HepG2 (cell line): ENCODE measurements at regions not wholly inside any gene's neighbourhood (a gene's known extent, or its start where the extent isn't known, plus 50 kb on each side); places are given as distances from the start of the nearest gene placed in this dataset.

ENCODE experiments used
- AGO2 ChIP-seq: fragments of 200-400 bp; formaldehyde crosslinking; optimal IDR thresholded peaks from 2 replicates; pipeline ENCODE3; 2017; ENCODE audit warnings: mild to moderate bottlenecking, low read depth, low read length, moderate library complexity
- ARID2 ChIP-seq: sonication (generic); formaldehyde crosslinking; IDR thresholded peaks from 2 replicates; pipeline ENCODE4 v1.8.1; 2022; ENCODE audit warnings: mild to moderate bottlenecking, missing genetic modification reagents, borderline replicate concordance
- CEBPG ChIP-seq: IDR thresholded peaks from 2 replicates; pipeline ENCODE4 v1.6.1; 2016
- HCFC1 ChIP-seq: fragments of 150-350 bp; IDR thresholded peaks from 2 replicates; pipeline ENCODE4 v1.6.1; 2014; ENCODE audit warnings: low read depth, low read length
- HOXA5 ChIP-seq: sonication (generic); formaldehyde crosslinking; IDR thresholded peaks from 2 replicates; pipeline ENCODE4 v1.4.0; 2020; ENCODE audit warnings: missing genetic modification reagents
- KMT2B ChIP-seq: IDR thresholded peaks from 2 replicates; pipeline ENCODE4 v1.6.1; 2016; ENCODE audit warnings: missing genetic modification reagents, missing compliant biosample characterization
- MIXL1 ChIP-seq: IDR thresholded peaks from 2 replicates; pipeline ENCODE4 v1.6.1; 2016
- NFYC ChIP-seq: IDR thresholded peaks from 2 replicates; pipeline ENCODE4 v1.6.1; 2016; ENCODE audit warnings: missing genetic modification reagents, missing compliant biosample characterization
- POLR2AphosphoS5 ChIP-seq: IDR thresholded peaks from 2 replicates; pipeline ENCODE4 v1.6.1; 2012; ENCODE audit warnings: low read depth, low read length
- RBAK ChIP-seq: sonication (generic); formaldehyde crosslinking; IDR thresholded peaks from 2 replicates; pipeline ENCODE4 v1.5.1; 2020; ENCODE audit warnings: mild to moderate bottlenecking, missing genetic modification reagents
- REPIN1 ChIP-seq: sonication (generic); formaldehyde crosslinking; IDR thresholded peaks from 2 replicates; pipeline ENCODE4 v1.8.0; 2022; ENCODE audit warnings: missing genetic modification reagents, low read depth, mild to moderate bottlenecking, borderline replicate concordance
- ZFP36L1 ChIP-seq: sonication (generic); formaldehyde crosslinking; IDR thresholded peaks from 2 replicates; pipeline ENCODE4 v1.8.0; 2022; ENCODE audit warnings: mild to moderate bottlenecking, missing genetic modification reagents, moderate library complexity
- ZNF3 ChIP-seq: IDR thresholded peaks from 2 replicates; pipeline ENCODE4 v1.7.0; 2017; ENCODE audit warnings: inconsistent platforms
- ZNF329 ChIP-seq: sonication (generic); formaldehyde crosslinking; IDR thresholded peaks from 2 replicates; pipeline ENCODE4 v1.9.0; 2021; ENCODE audit warnings: low read depth, mild to moderate bottlenecking, missing genetic modification reagents
- ZNF879 ChIP-seq: sonication (generic); formaldehyde crosslinking; IDR thresholded peaks from 2 replicates; pipeline ENCODE4 v1.8.1; 2023; ENCODE audit warnings: missing genetic modification reagents
- ZSCAN21 ChIP-seq: sonication (generic); formaldehyde crosslinking; IDR thresholded peaks from 2 replicates; pipeline ENCODE4 v1.8.0; 2022; ENCODE audit warnings: mild to moderate bottlenecking, missing genetic modification reagents, moderate library complexity, borderline replicate concordance
- TF ChIP-seq, protein P1 (sequence below): sonication (generic); formaldehyde crosslinking; IDR thresholded peaks from 2 replicates; pipeline ENCODE4 v1.5.1; 2020; ENCODE audit warnings: mild to moderate bottlenecking, missing genetic modification reagents, borderline replicate concordance
- TF ChIP-seq, protein P2 (sequence below): sonication (generic); formaldehyde crosslinking; IDR thresholded peaks from 2 replicates; pipeline ENCODE4 v1.5.0; 2020; ENCODE audit warnings: missing genetic modification reagents
- TF ChIP-seq, protein P3 (sequence below): sonication (generic); formaldehyde crosslinking; IDR thresholded peaks from 2 replicates; pipeline ENCODE4 v1.5.0; 2020; ENCODE audit warnings: mild to moderate bottlenecking, missing genetic modification reagents, moderate library complexity
- TF ChIP-seq, protein P4 (sequence below): IDR thresholded peaks from 2 replicates; pipeline ENCODE4 v1.6.1; 2012; ENCODE audit warnings: inconsistent platforms

DNA sequence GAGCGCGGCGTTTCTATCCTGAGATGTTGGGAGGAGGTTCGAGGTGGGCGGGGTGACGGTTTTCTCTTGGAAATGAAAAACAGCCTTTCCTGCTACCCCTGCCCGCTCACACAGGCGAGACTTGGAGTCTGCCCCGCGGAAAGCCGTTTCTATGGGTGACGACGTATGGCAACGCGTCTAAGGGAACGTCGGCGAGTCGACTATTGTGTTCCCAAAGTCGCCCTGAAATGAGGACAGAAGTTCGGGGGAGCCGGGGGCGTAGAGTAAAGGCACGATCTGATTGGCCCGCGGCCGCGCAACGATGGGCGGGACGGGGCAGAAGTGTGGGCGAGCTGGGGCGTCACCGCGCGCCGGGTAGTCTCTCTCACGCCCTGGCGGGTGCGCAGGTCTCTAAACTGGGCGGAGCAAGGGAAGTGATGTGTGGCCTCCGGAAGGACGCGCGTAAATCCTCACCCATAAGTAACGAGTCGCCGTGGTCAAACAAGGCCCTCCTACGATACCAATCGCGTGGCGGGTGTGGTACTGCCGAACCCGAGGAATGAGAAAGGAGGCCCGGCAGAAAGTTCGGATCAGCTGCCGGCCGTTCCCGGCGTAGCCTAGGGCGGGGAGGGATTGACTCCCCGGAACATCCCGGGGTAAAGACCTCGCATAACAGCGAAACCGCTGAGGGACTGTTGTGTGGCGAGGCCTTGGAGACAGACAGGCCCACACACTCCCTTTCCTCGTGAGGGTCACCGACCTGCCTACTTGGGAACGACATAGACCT, 89.6 kb downstream of the FAM161A start (continued):
- TF ChIP-seq ZSCAN21 (CRISPR knock-in tag) (0 out of 2 replicates have a peak, but pooled peaks have one; percentile 57), ZNF3 (CRISPR knock-in tag) (no peak), HCFC1 (no peak), HOXA5 (CRISPR knock-in tag) (peak; percentile 84), NFYC (CRISPR knock-in tag) (peak; percentile 80), ZNF329 (peak; percentile 67; the same call in 1 of the 2 replicates), POLR2AphosphoS5 (peak; percentile 79), RBAK (CRISPR knock-in tag) (no peak), REPIN1 (peak; percentile 27), ZFP36L1 (CRISPR knock-in tag) (0 out of 2 replicates have a peak, but pooled peaks have one; percentile 51), KMT2B (peak; percentile 70; the same call in 1 of the 2 replicates), ARID2 (CRISPR knock-in tag) (0 out of 2 replicates have a peak, but pooled peaks have one; percentile 88), AGO2 (peak; percentile 44), ZNF879 (CRISPR knock-in tag) (no peak; the same call in 1 of the 2 replicates), MIXL1 (CRISPR knock-in tag) (no peak), CEBPG (CRISPR knock-in tag) (peak; percentile 4; the same call in 1 of the 2 replicates)
- TF ChIP-seq, protein P1, sequence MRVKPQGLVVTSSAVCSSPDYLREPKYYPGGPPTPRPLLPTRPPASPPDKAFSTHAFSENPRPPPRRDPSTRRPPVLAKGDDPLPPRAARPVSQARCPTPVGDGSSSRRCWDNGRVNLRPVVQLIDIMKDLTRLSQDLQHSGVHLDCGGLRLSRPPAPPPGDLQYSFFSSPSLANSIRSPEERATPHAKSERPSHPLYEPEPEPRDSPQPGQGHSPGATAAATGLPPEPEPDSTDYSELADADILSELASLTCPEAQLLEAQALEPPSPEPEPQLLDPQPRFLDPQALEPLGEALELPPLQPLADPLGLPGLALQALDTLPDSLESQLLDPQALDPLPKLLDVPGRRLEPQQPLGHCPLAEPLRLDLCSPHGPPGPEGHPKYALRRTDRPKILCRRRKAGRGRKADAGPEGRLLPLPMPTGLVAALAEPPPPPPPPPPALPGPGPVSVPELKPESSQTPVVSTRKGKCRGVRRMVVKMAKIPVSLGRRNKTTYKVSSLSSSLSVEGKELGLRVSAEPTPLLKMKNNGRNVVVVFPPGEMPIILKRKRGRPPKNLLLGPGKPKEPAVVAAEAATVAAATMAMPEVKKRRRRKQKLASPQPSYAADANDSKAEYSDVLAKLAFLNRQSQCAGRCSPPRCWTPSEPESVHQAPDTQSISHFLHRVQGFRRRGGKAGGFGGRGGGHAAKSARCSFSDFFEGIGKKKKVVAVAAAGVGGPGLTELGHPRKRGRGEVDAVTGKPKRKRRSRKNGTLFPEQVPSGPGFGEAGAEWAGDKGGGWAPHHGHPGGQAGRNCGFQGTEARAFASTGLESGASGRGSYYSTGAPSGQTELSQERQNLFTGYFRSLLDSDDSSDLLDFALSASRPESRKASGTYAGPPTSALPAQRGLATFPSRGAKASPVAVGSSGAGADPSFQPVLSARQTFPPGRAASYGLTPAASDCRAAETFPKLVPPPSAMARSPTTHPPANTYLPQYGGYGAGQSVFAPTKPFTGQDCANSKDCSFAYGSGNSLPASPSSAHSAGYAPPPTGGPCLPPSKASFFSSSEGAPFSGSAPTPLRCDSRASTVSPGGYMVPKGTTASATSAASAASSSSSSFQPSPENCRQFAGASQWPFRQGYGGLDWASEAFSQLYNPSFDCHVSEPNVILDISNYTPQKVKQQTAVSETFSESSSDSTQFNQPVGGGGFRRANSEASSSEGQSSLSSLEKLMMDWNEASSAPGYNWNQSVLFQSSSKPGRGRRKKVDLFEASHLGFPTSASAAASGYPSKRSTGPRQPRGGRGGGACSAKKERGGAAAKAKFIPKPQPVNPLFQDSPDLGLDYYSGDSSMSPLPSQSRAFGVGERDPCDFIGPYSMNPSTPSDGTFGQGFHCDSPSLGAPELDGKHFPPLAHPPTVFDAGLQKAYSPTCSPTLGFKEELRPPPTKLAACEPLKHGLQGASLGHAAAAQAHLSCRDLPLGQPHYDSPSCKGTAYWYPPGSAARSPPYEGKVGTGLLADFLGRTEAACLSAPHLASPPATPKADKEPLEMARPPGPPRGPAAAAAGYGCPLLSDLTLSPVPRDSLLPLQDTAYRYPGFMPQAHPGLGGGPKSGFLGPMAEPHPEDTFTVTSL (CRISPR knock-in tag): peak; percentile 70
- TF ChIP-seq, protein P2, sequence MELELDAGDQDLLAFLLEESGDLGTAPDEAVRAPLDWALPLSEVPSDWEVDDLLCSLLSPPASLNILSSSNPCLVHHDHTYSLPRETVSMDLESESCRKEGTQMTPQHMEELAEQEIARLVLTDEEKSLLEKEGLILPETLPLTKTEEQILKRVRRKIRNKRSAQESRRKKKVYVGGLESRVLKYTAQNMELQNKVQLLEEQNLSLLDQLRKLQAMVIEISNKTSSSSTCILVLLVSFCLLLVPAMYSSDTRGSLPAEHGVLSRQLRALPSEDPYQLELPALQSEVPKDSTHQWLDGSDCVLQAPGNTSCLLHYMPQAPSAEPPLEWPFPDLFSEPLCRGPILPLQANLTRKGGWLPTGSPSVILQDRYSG (CRISPR knock-in tag): 0 out of 2 replicates have a peak, but pooled peaks have one; percentile 75
- TF ChIP-seq, protein P3, sequence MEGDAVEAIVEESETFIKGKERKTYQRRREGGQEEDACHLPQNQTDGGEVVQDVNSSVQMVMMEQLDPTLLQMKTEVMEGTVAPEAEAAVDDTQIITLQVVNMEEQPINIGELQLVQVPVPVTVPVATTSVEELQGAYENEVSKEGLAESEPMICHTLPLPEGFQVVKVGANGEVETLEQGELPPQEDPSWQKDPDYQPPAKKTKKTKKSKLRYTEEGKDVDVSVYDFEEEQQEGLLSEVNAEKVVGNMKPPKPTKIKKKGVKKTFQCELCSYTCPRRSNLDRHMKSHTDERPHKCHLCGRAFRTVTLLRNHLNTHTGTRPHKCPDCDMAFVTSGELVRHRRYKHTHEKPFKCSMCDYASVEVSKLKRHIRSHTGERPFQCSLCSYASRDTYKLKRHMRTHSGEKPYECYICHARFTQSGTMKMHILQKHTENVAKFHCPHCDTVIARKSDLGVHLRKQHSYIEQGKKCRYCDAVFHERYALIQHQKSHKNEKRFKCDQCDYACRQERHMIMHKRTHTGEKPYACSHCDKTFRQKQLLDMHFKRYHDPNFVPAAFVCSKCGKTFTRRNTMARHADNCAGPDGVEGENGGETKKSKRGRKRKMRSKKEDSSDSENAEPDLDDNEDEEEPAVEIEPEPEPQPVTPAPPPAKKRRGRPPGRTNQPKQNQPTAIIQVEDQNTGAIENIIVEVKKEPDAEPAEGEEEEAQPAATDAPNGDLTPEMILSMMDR: no peak
- TF ChIP-seq, protein P4, sequence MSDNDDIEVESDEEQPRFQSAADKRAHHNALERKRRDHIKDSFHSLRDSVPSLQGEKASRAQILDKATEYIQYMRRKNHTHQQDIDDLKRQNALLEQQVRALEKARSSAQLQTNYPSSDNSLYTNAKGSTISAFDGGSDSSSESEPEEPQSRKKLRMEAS: peak; percentile 94
